Astrocyte of the hippocampus (primary cell): ENCODE measurements at regions not wholly inside any gene's neighbourhood (a gene's known extent, or its start where the extent isn't known, plus 50 kb on each side); places are given as distances from the start of the nearest gene placed in this dataset.

Experiments used
- DNase-seq: peaks from one replicate; pipeline ENCODE4 v3.0.0; 2011; ENCODE audit warnings: low read depth, low spot score

DNA sequence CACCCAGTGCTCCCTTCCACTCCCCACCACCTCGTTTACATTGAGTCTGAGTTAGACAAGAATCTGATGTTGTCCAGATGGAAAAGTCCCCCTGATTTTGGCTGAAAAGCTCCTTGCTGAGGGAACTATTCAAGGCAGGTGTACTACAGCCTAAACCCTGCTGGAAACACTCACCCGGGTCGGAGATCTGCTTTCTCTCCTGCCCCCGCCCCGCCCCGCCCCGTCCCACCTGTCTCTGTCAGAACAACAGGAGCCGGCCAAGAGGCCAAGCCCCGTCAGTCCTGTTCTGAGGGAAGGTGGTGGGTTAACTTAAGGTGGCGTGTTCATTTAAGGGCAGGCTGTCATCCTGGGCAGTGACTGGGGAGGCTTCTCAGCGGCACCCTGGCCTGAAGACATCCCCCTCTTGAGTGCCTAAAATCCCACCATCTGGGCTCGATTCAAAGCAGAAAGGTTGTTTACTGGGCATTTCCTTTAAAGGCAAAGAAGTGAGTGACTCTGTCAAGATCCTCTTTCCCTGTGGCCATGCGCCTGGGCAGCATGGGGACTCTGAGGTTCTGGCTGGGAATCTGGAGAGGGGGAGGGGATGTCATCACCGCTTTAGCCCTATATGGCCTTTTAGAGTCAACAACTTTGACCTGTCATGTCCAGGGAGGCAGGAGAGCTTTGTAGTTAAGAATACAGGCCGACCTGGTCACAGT lies 71.1 kb upstream of the NEURL1B start:
- no peak for DNase-seq

- no peak for DNase-seq
These were observed 72.7 kb upstream of the NEURL1B start for GRCh38 chr5:172568308-172568910.

- no peak for DNase-seq
These were observed 73.2 kb upstream of the NEURL1B start for GRCh38 chr5:172567843-172568242.

DNA sequence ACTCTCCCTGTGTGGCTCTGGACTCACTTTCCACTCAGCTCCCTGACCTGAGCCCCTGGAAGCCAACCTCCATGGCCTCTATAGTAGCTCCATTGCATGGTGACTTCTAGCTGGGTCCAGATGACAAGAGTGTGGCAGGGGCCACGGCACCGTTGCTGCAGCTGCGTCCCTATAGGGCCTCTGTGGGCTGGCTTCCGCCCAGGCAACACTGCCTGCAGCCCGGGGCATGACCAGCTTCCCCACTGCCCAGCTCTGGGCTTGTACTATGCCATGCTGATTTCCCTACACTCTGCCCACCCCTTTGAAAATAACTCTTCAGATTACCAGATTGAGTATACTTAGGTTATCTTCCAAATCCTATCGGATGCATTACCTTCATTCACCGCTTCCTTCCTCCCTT lies 73.8 kb upstream of the NEURL1B start:
- no peak for DNase-seq

DNA sequence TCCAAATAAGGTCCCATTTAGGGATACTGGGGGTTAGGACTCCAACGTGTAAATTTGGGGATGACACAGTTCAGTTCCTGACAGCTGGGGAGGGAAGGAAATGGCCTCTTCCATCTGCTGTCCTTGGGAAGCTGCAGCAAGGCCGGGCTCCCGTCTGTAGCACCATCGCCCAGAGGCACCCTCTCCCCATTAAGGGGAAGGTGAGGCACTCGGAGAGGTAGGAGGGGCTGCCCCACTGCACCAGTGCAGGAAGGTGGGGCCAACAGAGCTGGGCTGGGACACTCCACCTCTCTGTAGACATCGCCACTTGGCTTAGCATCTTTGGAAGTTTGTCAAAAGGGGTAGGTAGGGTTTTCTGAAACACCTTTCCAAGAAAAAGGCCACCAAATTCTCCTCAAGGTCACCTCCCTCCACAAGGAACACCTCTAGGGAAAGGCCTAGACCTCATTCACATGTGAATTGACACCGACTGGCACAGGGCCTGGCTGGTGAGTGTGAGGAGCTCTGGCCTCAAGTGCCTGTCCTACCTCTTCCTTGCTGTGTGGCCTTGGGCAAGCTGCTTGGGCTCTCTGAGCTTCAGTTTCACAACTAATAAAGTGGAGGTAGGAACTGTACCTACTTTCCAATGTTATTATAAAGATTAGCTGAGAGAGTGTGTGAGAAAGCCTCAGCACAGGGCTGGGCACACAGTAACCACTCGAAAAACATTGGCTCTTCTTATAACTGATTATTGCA lies 75.0 kb upstream of the NEURL1B start:
- no peak for DNase-seq

GRCh38 chr5:172565455-172565854 lies 75.6 kb upstream of the NEURL1B start:
- no peak for DNase-seq

- no peak for DNase-seq
These were observed 76.2 kb upstream of the NEURL1B start for GRCh38 chr5:172564883-172565282.

DNA sequence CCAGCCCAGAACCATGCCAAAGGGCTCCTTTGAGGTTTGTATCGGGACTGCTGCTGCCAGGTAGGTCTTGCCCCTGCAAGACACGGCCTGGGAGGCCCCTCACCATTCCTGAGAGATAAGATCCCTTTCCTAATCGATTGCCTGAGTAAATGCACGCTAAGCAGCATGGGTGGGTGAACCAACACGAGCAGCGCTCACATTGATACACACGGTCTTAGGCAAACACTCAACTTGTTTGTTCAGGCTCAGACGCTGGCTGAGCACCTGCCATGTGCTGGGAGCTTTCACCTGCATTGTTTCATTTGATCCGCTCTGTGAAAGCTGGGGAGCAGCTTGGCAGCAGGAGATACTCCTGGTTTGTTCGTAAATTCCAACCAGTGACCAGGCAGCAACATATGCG lies 76.9 kb upstream of the NEURL1B start:
- no peak for DNase-seq

DNA sequence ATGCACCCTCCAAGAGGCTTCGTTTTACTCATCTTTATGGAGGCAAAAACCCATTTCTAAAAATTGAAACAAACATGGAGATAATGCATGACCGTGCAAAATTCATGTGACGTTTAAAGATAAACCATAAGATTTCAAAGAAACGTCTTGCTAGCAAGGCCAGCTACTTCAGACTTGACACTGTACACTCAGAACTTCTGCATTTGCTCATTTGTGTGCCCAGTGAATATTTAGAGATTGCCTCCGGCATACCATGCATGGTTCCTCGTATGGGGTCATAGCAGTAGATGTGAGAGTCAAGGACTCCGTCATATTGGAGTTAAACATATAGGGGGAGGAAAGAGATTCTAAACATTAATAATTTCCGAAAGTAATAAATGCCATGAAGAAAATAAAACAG lies 78.6 kb upstream of the NEURL1B start:
- no peak for DNase-seq

DNA sequence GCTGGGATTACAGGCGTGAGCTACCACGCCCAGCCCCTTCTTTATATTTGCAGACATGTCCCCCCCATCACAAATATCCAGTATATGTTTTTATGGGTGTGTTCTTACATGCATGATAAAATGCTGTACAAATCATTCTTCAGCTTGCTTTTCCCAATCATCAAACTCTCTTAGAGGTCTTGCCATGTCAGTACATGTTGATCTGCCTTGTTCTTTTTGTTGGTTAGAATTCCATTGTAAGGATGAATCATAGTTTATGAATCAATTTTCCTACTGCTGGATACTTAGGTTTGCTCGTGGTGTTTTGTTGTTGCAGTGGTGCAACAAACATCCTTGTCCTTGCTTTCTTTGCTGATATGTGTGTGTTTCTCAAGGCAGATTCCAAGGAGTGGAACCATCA lies 79.9 kb upstream of the NEURL1B start:
- DNase-seq: peak; percentile 16

GRCh38 chr5:172559004-172559932 lies 81.8 kb upstream of the NEURL1B start:
- peak; percentile 95 for DNase-seq

GRCh38 chr5:172558076-172558976 lies 82.7 kb upstream of the NEURL1B start:
- no peak for DNase-seq

DNA sequence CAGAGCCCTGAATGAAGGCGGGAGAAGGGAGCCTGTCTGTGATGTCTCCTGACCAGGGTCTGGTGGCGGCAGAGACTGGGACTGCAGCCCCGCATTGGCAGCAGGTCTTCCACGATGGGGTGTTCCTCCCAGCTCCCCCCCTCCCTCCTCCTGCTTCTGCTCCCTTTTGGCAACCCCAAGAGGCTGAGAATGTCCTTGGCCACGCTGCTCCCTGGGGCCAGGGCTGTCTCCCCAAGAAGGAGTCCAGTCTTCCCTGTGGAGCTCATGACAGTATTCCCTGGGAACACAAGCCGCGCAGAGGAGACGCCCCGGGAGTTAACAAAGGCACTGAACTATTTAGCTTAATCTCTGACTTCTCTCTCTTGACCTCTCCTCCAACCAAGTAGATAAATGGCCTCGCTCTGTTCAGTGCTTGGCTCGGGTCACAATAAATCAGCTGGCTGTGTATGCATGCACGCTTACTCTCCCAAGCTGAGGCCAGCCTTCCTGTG lies 84.0 kb upstream of the NEURL1B start:
- DNase-seq: peak; percentile 14

GRCh38 chr5:172556262-172556661 lies 84.8 kb upstream of the NEURL1B start:
- no peak for DNase-seq

DNA sequence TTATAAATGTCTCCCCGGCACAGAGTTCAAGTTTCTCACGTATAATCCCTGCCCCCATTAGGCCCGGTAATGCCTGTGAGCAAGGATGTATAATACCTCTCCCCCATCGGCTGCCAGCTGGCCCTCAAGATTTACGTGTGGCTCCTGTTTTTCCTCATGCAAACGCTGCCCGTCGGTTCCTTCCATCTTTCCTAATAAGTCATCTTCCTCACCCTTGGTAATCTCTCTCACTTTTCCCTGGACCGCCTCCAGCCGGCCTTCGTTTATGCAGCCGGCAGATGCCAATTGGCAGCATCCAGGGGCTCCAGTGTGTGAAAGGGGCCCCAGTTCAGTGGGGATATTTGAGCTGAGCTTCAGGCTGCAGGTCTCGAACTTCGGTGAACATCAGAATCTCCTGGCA lies 86.5 kb upstream of the NEURL1B start:
- no peak for DNase-seq

DNA sequence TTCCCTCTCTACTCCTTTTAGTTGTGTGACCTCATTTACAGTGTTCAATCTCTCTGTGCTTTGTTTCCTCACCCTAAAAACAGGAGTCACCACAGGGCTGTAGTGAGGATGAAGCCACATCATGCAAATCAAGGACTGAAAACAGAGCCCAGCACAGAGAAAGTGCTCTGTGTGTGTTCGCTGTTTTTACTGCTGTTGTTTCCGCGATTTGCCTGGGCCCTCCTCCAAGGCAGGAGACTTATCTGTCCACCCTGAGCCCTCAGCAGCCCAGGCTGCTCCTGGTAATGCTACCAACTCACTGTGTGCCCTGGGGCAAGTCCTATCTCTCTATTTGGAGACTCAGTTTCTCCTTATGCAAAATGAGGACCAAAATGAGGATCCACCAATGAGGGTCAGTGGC lies 87.2 kb upstream of the NEURL1B start:
- DNase-seq: no peak

DNA sequence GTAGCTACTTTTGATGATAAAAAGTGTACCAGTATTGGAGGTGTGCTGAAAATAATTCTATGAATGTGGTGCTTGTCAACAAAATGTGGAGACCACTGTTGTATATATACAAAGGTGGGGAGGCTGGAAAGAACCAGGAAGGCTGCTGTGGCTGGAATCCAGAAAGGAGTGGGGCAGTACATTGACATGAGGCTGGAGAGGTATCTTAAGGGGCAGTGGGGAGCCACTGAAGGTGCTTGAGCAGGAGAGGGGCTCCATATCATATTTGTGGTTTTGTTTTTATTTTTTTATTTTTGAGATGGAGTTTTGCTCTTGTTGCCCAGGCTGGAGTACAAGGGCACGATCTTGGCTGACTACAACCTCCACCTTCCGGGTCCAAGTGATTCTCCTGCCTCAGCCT lies 87.9 kb upstream of the NEURL1B start:
- DNase-seq: no peak

DNA sequence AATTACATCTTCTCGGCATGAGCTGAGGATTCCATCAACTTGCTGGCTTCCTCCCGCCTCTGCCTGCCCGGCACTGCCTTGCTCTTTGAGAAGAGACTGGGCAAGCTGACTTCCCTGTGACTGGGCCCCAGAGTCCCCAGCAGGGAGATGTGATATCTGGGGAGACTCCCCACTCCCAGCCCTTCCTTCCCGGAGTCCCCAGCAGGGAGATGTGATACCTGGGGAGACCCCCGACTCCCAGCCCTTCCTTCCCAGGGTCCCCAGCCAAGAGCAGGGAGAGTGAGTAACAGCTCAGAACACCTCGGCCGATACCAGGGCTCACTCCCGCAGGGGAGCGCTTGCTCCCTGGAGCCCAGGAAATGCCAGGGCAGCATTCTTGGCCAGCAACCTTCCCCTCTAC lies 90.1 kb upstream of the NEURL1B start:
- peak; percentile 19 for DNase-seq

DNA sequence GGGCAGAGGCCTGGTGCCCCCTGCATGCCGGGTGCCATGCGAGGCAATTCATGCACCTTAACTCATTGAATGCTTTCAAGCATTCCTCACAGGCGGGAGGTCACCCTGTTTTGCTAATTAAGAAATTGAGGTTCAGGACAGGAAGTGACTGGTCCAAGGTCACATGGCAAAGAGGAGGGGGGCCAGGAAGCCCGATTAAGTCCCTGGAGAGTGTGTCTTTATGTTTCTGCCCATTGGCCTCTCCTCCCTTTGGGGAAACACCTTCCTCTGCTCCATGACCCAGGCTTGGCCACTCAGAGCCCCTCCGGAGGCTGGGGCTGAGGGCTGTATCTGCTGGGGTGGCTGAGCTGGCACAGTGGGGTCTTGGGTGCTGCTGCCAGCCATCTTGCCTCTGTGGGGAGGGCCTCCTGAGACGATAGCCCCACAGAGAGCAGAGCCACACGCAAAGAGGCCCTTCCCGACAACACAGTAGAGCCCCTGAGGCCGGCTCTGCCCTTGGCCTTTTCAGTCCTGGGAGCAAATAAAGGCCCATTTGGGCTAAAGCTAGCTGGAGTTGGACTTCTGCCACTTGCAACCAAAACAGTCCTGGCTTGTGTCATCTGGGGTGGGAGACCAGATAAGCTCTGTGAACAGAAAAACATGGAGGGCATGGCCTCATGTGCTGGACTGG lies 90.8 kb upstream of the NEURL1B start:
- no peak for DNase-seq

DNA sequence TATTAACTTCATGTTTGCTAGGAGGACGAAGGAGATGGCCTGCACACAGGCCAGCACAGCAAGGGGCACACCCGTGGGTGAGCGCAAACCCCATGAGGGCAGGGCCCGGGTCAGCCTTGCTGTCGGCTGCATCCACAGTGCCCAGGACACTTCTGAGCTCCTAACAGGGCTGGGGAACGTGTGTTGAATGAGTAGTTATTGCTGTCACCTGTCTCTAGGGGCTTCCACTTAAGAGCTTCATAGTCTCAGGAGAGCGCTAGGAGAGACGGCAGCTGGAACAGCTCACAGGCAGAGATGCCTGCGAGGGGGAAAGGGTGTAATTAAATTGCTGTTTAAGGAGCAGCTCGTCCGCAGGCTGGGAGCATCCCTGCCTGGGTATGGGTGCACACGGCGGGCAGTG lies 91.4 kb upstream of the NEURL1B start:
- DNase-seq: no peak
